GM12873 (cell line): ENCODE measurements at regions not wholly inside any gene's neighbourhood (a gene's known extent, or its start where the extent isn't known, plus 50 kb on each side); places are given as distances from the start of the nearest gene placed in this dataset.

Experiments used
- TF ChIP-seq, protein P1 (sequence below): IDR thresholded peaks from 2 replicates; pipeline ENCODE4 v1.5.1; 2012; ENCODE audit warnings: low read depth, mild to moderate bottlenecking, moderate library complexity, low read length, control low read depth; ENCODE audit not compliant: insufficient read depth; ENCODE audit errors: missing control alignments

DNA sequence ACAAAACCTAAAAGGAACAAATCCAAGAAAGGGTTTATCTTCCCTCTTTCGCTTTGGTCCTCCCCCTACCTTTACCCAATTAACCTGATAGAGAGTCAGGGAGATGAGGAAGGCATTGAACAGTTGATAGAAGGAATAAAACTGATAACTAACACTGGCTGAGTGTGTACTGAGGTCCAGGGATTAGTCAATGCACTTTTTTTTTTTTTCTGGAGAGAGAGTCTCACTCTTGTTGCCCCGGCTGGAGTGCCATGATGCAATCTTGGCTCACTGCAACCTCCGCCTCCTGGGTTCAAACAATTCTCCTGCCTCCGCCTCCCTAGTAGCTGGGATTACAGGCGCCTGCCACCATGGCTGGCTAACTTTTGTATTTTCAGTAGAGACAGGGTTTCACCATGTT is 250.2 kb upstream of the CWC22 start:
- TF ChIP-seq, protein P1, sequence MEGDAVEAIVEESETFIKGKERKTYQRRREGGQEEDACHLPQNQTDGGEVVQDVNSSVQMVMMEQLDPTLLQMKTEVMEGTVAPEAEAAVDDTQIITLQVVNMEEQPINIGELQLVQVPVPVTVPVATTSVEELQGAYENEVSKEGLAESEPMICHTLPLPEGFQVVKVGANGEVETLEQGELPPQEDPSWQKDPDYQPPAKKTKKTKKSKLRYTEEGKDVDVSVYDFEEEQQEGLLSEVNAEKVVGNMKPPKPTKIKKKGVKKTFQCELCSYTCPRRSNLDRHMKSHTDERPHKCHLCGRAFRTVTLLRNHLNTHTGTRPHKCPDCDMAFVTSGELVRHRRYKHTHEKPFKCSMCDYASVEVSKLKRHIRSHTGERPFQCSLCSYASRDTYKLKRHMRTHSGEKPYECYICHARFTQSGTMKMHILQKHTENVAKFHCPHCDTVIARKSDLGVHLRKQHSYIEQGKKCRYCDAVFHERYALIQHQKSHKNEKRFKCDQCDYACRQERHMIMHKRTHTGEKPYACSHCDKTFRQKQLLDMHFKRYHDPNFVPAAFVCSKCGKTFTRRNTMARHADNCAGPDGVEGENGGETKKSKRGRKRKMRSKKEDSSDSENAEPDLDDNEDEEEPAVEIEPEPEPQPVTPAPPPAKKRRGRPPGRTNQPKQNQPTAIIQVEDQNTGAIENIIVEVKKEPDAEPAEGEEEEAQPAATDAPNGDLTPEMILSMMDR: no peak

DNA sequence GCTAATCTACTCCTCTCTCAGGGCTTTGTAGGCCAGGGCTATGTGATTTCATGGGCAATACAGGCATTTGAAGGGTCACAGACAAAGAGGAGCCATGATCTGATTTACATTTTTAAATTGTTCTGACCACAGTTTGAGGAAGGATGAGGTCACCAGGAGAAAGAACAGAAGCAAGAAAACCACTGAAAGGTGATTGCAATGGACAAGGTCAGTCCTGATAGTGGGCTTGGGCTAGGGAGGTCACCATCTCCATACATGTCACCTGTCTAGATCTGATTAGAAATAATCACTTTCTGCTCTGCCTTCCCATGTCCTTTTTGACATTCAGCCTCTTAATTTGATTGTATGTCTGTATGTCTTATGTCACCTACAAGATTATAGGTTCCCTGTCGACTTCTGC is 248.9 kb upstream of the CWC22 start:
- TF ChIP-seq, protein P1: no peak

DNA sequence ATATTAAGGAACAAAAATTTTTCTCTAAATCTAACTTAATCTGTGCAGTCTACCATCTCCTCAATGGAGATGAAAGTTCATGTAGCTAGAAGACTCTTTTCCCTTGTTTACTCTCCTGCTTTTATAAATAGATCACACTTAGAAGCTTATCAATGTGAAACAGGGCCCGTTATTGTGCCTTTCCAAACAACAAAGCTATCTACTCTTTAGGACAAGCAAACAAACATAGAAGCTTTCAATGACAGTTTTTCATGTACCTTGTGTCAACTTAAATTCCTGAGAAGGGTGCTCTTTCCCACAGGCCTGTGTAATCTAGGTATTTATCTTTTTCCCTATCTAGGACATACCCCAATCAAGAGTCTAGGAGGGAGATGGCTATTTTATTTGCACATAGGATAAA is 247.8 kb upstream of the CWC22 start:
- TF ChIP-seq, protein P1: no peak

DNA sequence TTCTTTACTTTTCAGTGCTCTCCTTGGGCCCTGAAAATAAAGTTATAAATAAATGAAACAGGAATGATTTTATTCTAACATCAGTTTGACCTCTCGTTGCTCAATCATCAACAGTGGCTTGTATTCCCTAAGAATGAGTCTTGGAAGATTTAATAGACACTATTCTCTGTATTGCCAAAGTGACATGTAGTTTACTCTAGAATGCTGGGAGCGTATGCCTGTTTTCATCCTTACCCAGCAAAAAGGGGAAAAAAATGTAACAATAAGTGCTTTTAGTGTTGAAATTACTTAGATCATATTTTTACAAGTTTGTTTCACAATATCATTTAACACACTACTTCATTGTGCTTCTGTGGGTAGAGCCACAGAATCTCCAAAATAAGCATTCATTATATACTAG is 240.6 kb upstream of the CWC22 start:
- TF ChIP-seq, protein P1: no peak

DNA sequence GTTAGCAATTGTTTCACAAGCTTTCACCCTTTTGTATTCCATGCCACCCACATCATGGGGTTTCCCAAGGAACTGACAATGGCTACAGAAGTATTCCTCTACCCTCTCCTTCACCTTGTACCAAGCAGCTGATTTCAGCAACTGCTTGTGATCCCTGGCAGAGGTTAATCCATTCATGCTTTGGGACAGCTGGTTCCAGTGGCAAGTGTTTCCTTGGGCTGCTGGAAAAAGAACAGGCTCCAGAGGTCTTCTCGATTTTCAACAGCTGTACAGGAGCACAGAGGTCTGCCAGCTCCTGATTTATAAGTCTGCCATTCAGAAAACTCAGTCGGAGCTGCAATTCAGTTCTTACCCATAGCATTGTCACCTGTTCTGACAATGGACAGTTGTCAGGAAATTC is 239.2 kb upstream of the CWC22 start:
- TF ChIP-seq, protein P1: no peak

DNA sequence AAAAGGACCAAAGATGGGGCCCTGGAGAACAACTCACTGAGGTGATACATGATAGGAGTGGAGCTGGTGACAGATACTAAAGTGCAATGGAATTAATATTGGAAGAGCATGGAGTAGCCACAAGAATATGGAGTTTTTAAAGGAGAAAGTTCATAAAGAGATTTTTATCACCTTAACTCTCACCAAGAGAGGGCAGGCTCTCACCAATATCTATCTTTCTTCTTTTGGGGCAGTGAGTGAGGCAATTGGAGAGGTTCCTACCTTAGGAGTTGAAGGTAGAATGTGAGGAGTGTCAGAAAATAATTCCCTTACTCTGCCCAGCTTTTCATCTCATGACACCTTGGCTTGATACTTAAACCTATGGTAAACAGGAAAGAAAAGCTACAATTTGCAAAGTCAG is 233.7 kb upstream of the CWC22 start:
- TF ChIP-seq, protein P1: peak; percentile 28

DNA sequence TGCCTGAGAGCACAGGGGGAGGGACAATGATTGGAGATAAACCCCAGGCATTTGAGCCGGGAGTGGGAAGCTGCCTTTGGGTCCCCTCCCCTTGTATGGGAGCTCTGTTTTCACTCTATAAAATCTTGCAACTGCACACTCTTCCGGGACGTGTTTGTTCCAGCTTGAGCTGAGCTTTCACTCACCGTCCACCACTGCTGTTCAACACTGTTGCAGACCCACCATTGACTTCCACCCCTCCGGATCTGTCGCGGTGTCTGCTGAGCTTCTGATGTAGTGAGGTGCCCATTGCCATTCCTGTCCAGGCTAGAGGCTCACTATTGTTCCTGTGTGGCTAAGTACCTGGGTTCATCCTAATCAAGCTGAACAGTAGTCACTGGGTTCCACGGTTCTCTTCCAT is 231.6 kb upstream of the CWC22 start:
- TF ChIP-seq, protein P1: no peak
